Spinal cord (tissue), 9 donors: ENCODE measurements at regions not wholly inside any gene's neighbourhood (a gene's known extent, or its start where the extent isn't known, plus 50 kb on each side); places are given as distances from the start of the nearest gene placed in this dataset.
"Not testable (repeated sequence)": the region's sequence is repeated elsewhere in the genome, so short reads cannot be mapped to it uniquely, and the experiment has no call there.

ENCODE experiments used
- DNase-seq, 6 donors: peaks; one replicate each; pipeline versions ENCODE4 v3.0.0 to v3.0.0-alpha.2; 2013 to 2015; ENCODE audit warnings: low spot score in 6 of 6, low read depth in 4 of 6
- H3K27ac ChIP-seq: one replicate; pipeline ENCODE4 v1.5.1; 2013; ENCODE audit warnings: low read depth, low read length, control low read depth
- H3K27me3 ChIP-seq: one replicate; pipeline ENCODE4 v1.6.1; 2013; ENCODE audit warnings: low read length; ENCODE audit not compliant: control insufficient read depth, insufficient read depth
- H3K36me3 ChIP-seq: one replicate; pipeline ENCODE4 v1.6.1; 2013; ENCODE audit warnings: low read length; ENCODE audit not compliant: control insufficient read depth, insufficient read depth
- H3K4me1 ChIP-seq: one replicate; pipeline ENCODE4 v1.6.1; 2013; ENCODE audit warnings: low read length; ENCODE audit not compliant: control insufficient read depth, insufficient read depth
- H3K4me3 ChIP-seq: one replicate; pipeline ENCODE4 v1.5.1; 2013; ENCODE audit warnings: low read depth, low read length, control low read depth
- H3K9me3 ChIP-seq: one replicate; pipeline ENCODE4 v1.6.1; 2013; ENCODE audit warnings: low read length; ENCODE audit not compliant: control insufficient read depth, insufficient read depth
- WGBS: methylation state at CpG from one replicate; pipeline ENCODE4 v1.1.5; 2013; ENCODE audit warnings: missing lambda C conversion rate; ENCODE audit not compliant: insufficient coverage; 5-methylcytosine and 5-hydroxymethylcytosine counted together
- donor health status: healthy.

DNA sequence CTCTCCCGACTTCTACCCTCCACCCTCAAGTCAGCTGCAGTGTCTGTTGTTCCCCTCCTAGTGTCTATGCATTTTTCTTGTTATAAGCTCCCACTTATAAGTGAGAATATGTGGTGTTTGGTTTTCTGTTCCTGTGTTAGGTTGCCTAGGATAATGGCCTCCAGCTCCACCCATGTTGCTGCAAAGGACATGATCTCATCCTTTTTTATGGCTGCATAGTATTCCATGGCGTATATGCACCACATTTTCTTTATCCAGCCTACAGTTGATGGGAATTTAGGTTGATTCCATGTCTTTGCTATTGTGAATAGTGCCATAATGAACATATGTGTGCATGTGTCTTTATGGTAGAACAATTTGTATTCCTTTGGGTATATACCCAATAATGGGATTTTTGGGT is 80.7 kb downstream of the SPTSSA start:
- DNase-seq, H3K27ac ChIP-seq, H3K9me3 ChIP-seq, H3K36me3 ChIP-seq, H3K4me1 ChIP-seq, H3K27me3 ChIP-seq, H3K4me3 ChIP-seq: not testable (repeated sequence)
- no CpG with 5 or more reads among the region's 2 CpGs for WGBS

GRCh38 chr14:34380471-34380845 is 81.6 kb downstream of the SPTSSA start:
- no peak for DNase-seq
- H3K4me1 ChIP-seq = no peaks in the 10 kb centered on the region
- H3K27me3 ChIP-seq = no peaks in the 10 kb centered on the region
- no peaks in the 10 kb centered on the region for H3K9me3 ChIP-seq
- H3K4me3 ChIP-seq = no peak overlapping the region
- H3K27ac ChIP-seq = no peak overlapping the region
- no peaks in the 10 kb centered on the region for H3K36me3 ChIP-seq
- WGBS = 92% methylated on average over 2 of the region's 4 CpGs

GRCh38 chr14:34379816-34380470 is 82.1 kb downstream of the SPTSSA start:
- Histone ChIP-seq H3K27me3 (no peaks in the 10 kb centered on the region), H3K4me1 (no peaks in the 10 kb centered on the region), H3K36me3 (no peaks in the 10 kb centered on the region), H3K27ac (no peak overlapping the region), H3K4me3 (no peak overlapping the region), H3K9me3 (no peaks in the 10 kb centered on the region)
- WGBS = 42% methylated on average over 3 of the region's 4 CpGs
- peak in 1 of 6 donors; percentile 7 for DNase-seq

- no peak overlapping the region for H3K27ac ChIP-seq
- no peaks in the 10 kb centered on the region for H3K27me3 ChIP-seq
- no peak for DNase-seq
- H3K9me3 ChIP-seq = no peaks in the 10 kb centered on the region
- H3K4me1 ChIP-seq = no peaks in the 10 kb centered on the region
- no peaks in the 10 kb centered on the region for H3K36me3 ChIP-seq
- H3K4me3 ChIP-seq = no peak overlapping the region
- 81% methylated on average over 2 of the region's 3 CpGs for WGBS
Measured at GRCh38 chr14:34376649-34377267, 85.3 kb downstream of the SPTSSA start.

DNA sequence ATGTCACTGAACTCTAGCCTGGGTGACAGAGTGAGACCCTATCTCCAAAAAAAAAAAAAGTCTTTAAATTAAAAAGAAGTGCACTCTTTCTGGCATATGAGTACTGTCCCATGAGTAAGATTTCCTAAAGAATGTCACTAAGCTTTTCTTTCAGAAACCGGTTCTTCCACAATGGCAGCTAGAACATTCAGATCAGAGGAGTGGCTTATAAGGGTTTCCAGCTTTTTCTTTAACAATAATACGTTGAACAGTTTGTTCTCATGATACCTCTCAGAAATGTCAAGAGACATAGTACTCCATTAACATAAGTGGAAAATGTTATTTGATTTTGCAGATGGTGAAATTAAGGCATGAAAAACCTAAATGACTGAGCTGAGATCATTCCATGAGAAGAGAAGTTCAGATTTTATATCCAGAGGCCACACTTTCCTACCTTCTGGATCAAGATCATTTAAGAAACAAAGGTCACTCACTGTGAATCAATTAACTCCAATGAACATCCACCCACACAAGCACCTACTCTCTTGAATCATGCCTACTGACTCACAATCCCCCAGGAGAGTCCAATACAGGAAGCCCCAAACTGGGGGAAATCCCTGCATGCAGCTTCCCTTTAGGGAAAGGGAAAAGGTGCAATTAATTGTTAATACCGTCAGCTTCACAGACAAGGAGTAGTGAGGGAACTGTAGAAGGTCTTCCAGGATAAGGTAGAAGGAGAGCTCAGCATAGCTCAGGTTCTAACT is 86.9 kb downstream of the SPTSSA start:
- Histone ChIP-seq H3K27me3 (no peaks in the 10 kb centered on the region), H3K4me1 (no peaks in the 10 kb centered on the region), H3K9me3 (no peaks in the 10 kb centered on the region), H3K4me3 (no peak overlapping the region), H3K36me3 (no peaks in the 10 kb centered on the region), H3K27ac (no peak overlapping the region)
- DNase-seq = no peak
- WGBS = 57% methylated on average over 1 of the region's 3 CpGs

GRCh38 chr14:34373191-34373590 is 88.8 kb downstream of the SPTSSA start:
- no CpG with 5 or more reads among the region's 2 CpGs for WGBS
- no peaks in the 10 kb centered on the region for H3K27me3 ChIP-seq
- no peaks in the 10 kb centered on the region for H3K4me1 ChIP-seq
- no peaks in the 10 kb centered on the region for H3K36me3 ChIP-seq
- H3K27ac ChIP-seq = no peak overlapping the region
- H3K9me3 ChIP-seq = no peaks in the 10 kb centered on the region
- no peak overlapping the region for H3K4me3 ChIP-seq
- no peak for DNase-seq

GRCh38 chr14:34372786-34373185 is 89.3 kb downstream of the SPTSSA start:
- H3K27me3 ChIP-seq = no peaks in the 10 kb centered on the region
- no peak for DNase-seq
- H3K9me3 ChIP-seq = no peaks in the 10 kb centered on the region
- no CpG with 5 or more reads among the region's 1 CpG for WGBS
- H3K27ac ChIP-seq = no peak overlapping the region
- no peaks in the 10 kb centered on the region for H3K36me3 ChIP-seq
- H3K4me1 ChIP-seq = no peaks in the 10 kb centered on the region
- no peak overlapping the region for H3K4me3 ChIP-seq

DNA sequence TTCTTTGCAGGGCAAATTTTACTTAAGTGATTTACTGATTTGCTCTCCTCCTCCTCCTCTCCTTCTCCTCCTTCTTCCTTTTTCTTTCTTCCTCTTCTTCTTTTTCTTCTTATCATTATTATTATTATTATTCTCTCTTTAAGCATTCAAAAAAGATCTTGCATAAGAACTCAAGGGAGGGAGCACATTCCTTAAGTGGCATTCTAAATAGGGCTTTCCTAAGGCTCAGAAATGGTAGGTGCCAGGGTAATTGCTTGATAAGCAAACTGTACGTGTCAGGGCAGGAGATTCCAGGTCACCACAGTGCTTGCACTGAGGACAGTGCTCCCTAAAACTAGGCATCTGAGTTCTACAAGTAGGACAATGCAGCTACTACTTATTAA is 92.4 kb downstream of the SPTSSA start:
- H3K4me1 ChIP-seq = no peaks in the 10 kb centered on the region
- H3K4me3 ChIP-seq = no peak overlapping the region
- H3K27me3 ChIP-seq = no peaks in the 10 kb centered on the region
- H3K9me3 ChIP-seq = no peaks in the 10 kb centered on the region
- 100% methylated on average over 1 of the region's 1 CpG for WGBS
- H3K36me3 ChIP-seq = no peaks in the 10 kb centered on the region
- no peak overlapping the region for H3K27ac ChIP-seq
- no peak for DNase-seq

- 64% methylated on average over 1 of the region's 3 CpGs for WGBS
- no peaks in the 10 kb centered on the region for H3K9me3 ChIP-seq
- no peaks in the 10 kb centered on the region for H3K27me3 ChIP-seq
- DNase-seq = no peak
- H3K4me3 ChIP-seq = no peak overlapping the region
- no peaks in the 10 kb centered on the region for H3K4me1 ChIP-seq
- no peak overlapping the region for H3K27ac ChIP-seq
- H3K36me3 ChIP-seq = no peaks in the 10 kb centered on the region
Measured at GRCh38 chr14:34368971-34369647, 92.9 kb downstream of the SPTSSA start.
